K562 (cell line): ENCODE measurements at regions not wholly inside any gene's neighbourhood (a gene's known extent, or its start where the extent isn't known, plus 50 kb on each side); places are given as distances from the start of the nearest gene placed in this dataset.

Source experiments
- ATAC-seq: fragments of 200-7000 bp; cut with Tn5 transposase; 3 replicates; pipeline ENCODE4 v1.9.1; 2020; ENCODE audit warnings: moderate library complexity
- BruUV-seq: library from RNA; stranded (reverse); fragments of 400-500 nt; replicated peaks from 2 replicates; lab custom pipeline; 2021; lab: Mats Ljungman, UMichigan
- CTCF ChIA-PET: fragments of 300-600 bp; formaldehyde crosslinking; extraction: SDS; loops from one replicate; lab custom pipeline; 2021; ENCODE audit warnings: low intra/inter-chr PET ratio; lab: Yijun Ruan, JAX
- POLR2A ChIA-PET: fragments of 300-600, 350-650 bp; sonication (Branson Sonifier 250); formaldehyde crosslinking; extraction: SDS; loops from one replicate; lab custom pipeline; 2021; ENCODE audit warnings: antibody characterized with exemption, inconsistent platforms; lab: Yijun Ruan, JAX
- DNase-seq, 4 experiments: peaks; one replicate each; pipeline versions ENCODE4 v3.0.0 to v3.0.0-alpha.2; 2011 to 2018; ENCODE audit warnings: low spot score in 3 of 4, mixed read lengths in 3 of 4; ENCODE audit errors: extremely low read depth in 1 of 4
- FAIRE-seq: peaks from 2 replicates; lab custom pipeline; 2011; peaks lifted over from hg19 to GRCh38; lab: Jason Lieb, UNC
- H2AFZ ChIP-seq: 2 replicates; pipeline ENCODE4 v1.6.0; 2011; ENCODE audit warnings: low read depth, low read length, control low read depth, inconsistent platforms
- H3K27ac ChIP-seq: fragments of 200-600 bp; 3 replicates; pipeline ENCODE4 v1.8.0; 2011; ENCODE audit warnings: low read depth, mild to moderate bottlenecking, control low read depth, inconsistent platforms, low read length, moderate library complexity, mixed read lengths; ENCODE audit errors: extremely low read depth
- H3K27me3 ChIP-seq, 2 experiments: fragments of 300-600 bp in 1 of 2; 2 replicates in 1 of 2; 3 replicates in 1 of 2; pipeline versions ENCODE4 v1.6.0 to v1.8.0; 2011; ENCODE audit warnings: inconsistent platforms in 2 of 2, low read length in 2 of 2, mild to moderate bottlenecking in 1 of 2, mixed read lengths in 1 of 2, moderate library complexity in 1 of 2; ENCODE audit not compliant: control insufficient read depth in 2 of 2, insufficient read depth in 2 of 2
- H3K36me3 ChIP-seq: fragments of 300-600 bp; 3 replicates; pipeline ENCODE4 v1.8.0; 2011; ENCODE audit warnings: mild to moderate bottlenecking, low read length, inconsistent platforms; ENCODE audit not compliant: control insufficient read depth, insufficient read depth
- H3K4me1 ChIP-seq, 2 experiments: fragments of 200-600 bp in 1 of 2; replicated peaks in 1 of 2; 2 replicates in 1 of 2; 3 replicates in 1 of 2; pipeline versions ENCODE4 v1.5.1 to v1.8.0; 2011; ENCODE audit warnings: inconsistent platforms in 2 of 2, low read length in 2 of 2, mild to moderate bottlenecking in 1 of 2, mixed read lengths in 1 of 2, moderate library complexity in 1 of 2; ENCODE audit not compliant: control insufficient read depth in 2 of 2, insufficient read depth in 2 of 2
- H3K4me2 ChIP-seq: 2 replicates; pipeline ENCODE4 v1.6.1; 2011; ENCODE audit warnings: low read length, control low read depth, inconsistent platforms, mixed read lengths; ENCODE audit not compliant: insufficient read depth
- H3K4me3 ChIP-seq: fragments of 200-600 bp; sonication (generic), shearing (Covaris generic); 2 replicates; pipeline ENCODE4 v1.5.1; 2016; ENCODE audit warnings: control low read depth, inconsistent platforms
- H3K79me2 ChIP-seq: fragments of 200-600 bp; 3 replicates; pipeline ENCODE4 v1.8.0; 2011; ENCODE audit warnings: low read length, inconsistent platforms; ENCODE audit not compliant: control insufficient read depth, insufficient read depth
- H3K9ac ChIP-seq, 2 experiments: 2 replicates each; pipeline versions ENCODE4 v1.6.0 to v1.6.1; 2011; ENCODE audit warnings: low read depth in 2 of 2, low read length in 2 of 2, control low read depth in 1 of 2, inconsistent platforms in 1 of 2, mild to moderate bottlenecking in 1 of 2, mixed read lengths in 1 of 2; ENCODE audit not compliant: insufficient read depth in 1 of 2
- H3K9me1 ChIP-seq: one replicate; pipeline ENCODE4 v1.6.0; 2011; ENCODE audit warnings: inconsistent platforms, mild to moderate bottlenecking, low read length, moderate library complexity; ENCODE audit not compliant: control insufficient read depth, insufficient read depth
- H3K9me3 ChIP-seq: replicated peaks from 2 replicates; pipeline ENCODE4 v1.5.1; 2011; ENCODE audit warnings: low read depth, low read length, inconsistent platforms; ENCODE audit not compliant: control insufficient read depth, insufficient read depth
- H4K20me1 ChIP-seq: replicated peaks from 2 replicates; pipeline ENCODE4 v1.6.1; 2011; ENCODE audit warnings: low read length, inconsistent platforms, mixed read lengths; ENCODE audit not compliant: control insufficient read depth, insufficient read depth
- EP300 ChIP-seq: IDR thresholded peaks from 2 replicates; pipeline ENCODE4 v1.6.1; 2012; ENCODE audit warnings: low read length, improper control_type of control experiment
- ETS2 ChIP-seq: IDR thresholded peaks from 2 replicates; pipeline ENCODE4 v1.6.1; 2016; ENCODE audit warnings: borderline replicate concordance, missing genetic modification characterization, mild to moderate bottlenecking, moderate library complexity, missing compliant biosample characterization; ENCODE audit not compliant: poor library complexity, severe bottlenecking
- HOXB6 ChIP-seq: fragments of 250-450 bp; sonication (Bioruptor Pico); IDR thresholded peaks from 2 replicates; pipeline ENCODE4 v1.5.1; 2022; ENCODE audit warnings: mild to moderate bottlenecking, borderline replicate concordance
- HSF4 ChIP-seq: fragments of 250-450 bp; sonication (Bioruptor Pico); IDR thresholded peaks from 2 replicates; pipeline ENCODE4 v2.1.2; 2022; ENCODE audit warnings: mild to moderate bottlenecking, moderate library complexity, borderline replicate concordance
- KDM1A ChIP-seq, 2 experiments: fragments of 450-650 bp; IDR thresholded peaks; 2 replicates each; pipeline ENCODE4 v1.6.1; 2016; ENCODE audit warnings: mild to moderate bottlenecking in 2 of 2
- LEF1 ChIP-seq: fragments of 450-650 bp; IDR thresholded peaks from 2 replicates; pipeline ENCODE4 v1.6.1; 2016; ENCODE audit warnings: mild to moderate bottlenecking
- MED1 ChIP-seq: sonication (generic); formaldehyde crosslinking; IDR thresholded peaks from 2 replicates; pipeline ENCODE4 v1.8.1; 2023; ENCODE audit warnings: missing genetic modification reagents, borderline replicate concordance
- PHF20 ChIP-seq: fragments of 450-650 bp; IDR thresholded peaks from 2 replicates; pipeline ENCODE4 v1.6.1; 2018; ENCODE audit not compliant: partially characterized antibody
- RBFOX2 ChIP-seq: fragments of 200-400 bp; formaldehyde crosslinking; IDR thresholded peaks from 2 replicates; pipeline ENCODE4 v1.6.1; 2017; ENCODE audit warnings: low read depth, mild to moderate bottlenecking, low read length, moderate library complexity
- RFX1 ChIP-seq: fragments of 450-650 bp; IDR thresholded peaks from 2 replicates; pipeline ENCODE4 v1.6.1; 2016; ENCODE audit warnings: mild to moderate bottlenecking, moderate library complexity
- ZNF184 ChIP-seq: sonication (generic); formaldehyde crosslinking; IDR thresholded peaks from 2 replicates; pipeline ENCODE4 v1.5.0; 2020; ENCODE audit warnings: missing genetic modification reagents
- ZNF224 ChIP-seq: sonication (generic); formaldehyde crosslinking; IDR thresholded peaks from 2 replicates; pipeline ENCODE4 v1.8.0; 2022; ENCODE audit warnings: mild to moderate bottlenecking, missing genetic modification reagents
- ZSCAN29 ChIP-seq: fragments of 450-650 bp; IDR thresholded peaks from 2 replicates; pipeline ENCODE4 v1.6.1; 2017
- WGBS: fragments of 100-300 bp; shearing (Covaris generic); methylation state at CpG from one replicate; pipeline ENCODE4 v1.1.6; 2016; ENCODE audit warnings: low coverage, mixed read lengths; ENCODE audit not compliant: insufficient coverage; ENCODE audit errors: missing lambda C conversion rate; 5-methylcytosine and 5-hydroxymethylcytosine counted together
- in situ Hi-C: fragments of 300-500 bp; cut with MboI; formaldehyde crosslinking; loops from 4 replicates; pipeline ENCODE4 v1.15.0; 2018; ENCODE audit warnings: inconsistent platforms, mixed read lengths
- intact Hi-C: fragments of 100-400 bp; cut with micrococcal nuclease; formaldehyde crosslinking; loops from 2 replicates; pipeline ENCODE4 v1.14.2; 2022
- TF ChIP-seq, protein P1 (sequence below): fragments of 250-450 bp; sonication (Bioruptor Pico); IDR thresholded peaks from 2 replicates; pipeline ENCODE4 v1.5.0; 2021
- TF ChIP-seq, protein P2 (sequence below): fragments of 250-450 bp; sonication (Bioruptor Pico); IDR thresholded peaks from 2 replicates; pipeline ENCODE4 v1.5.0; 2021
- TF ChIP-seq, protein P3 (sequence below): fragments of 450-650 bp; formaldehyde crosslinking; IDR thresholded peaks from 2 replicates; pipeline ENCODE4 v1.4.0; 2022; ENCODE audit warnings: missing genetic modification characterization
- TF ChIP-seq, protein P4 (sequence below), 2 experiments: fragments of 250-450 bp in 1 of 2; fragments of 450-650 bp in 1 of 2; sonication (Bioruptor Pico) in 1 of 2; IDR thresholded peaks; 2 replicates each; pipeline versions ENCODE4 v1.6.1 to v1.8.0; 2016 to 2021; ENCODE audit warnings: mild to moderate bottlenecking in 2 of 2, moderate library complexity in 2 of 2, missing compliant biosample characterization in 1 of 2, missing genetic modification characterization in 1 of 2

DNA sequence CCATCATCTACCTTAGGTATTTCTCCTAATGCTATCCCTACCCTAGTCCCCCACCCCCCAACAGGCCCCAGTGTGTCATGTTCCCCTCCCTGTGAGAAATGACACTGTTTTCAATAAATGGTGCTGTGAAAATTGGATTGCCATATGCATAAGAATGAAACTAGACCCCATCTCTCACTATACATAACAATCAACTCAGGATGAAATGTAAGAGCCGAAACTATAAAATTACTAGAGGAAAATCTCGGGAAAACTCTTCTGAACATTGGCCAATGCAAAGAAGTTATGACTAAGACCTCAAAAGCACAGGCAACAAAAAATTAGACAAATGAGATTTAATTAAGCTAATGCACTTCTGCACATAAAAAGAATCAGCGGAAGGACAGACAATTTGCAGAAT, 138.2 kb downstream of the SUCLA2 start:
- no peak overlapping the region for H2AFZ ChIP-seq
- no peaks in the 10 kb centered on the region; a peak in 1 of 5 replicates for H3K4me1 ChIP-seq
- no peak overlapping the region for H3K27ac ChIP-seq
- FAIRE-seq (no peak), ATAC-seq (no peak), DNase-seq (no peak)
- 4% methylated on average over 3 of the region's 3 CpGs for WGBS
- in situ Hi-C loops (no loop called here), intact Hi-C loops (no loop called here)
- no peaks in the 10 kb centered on the region for H3K9me1 ChIP-seq
- H3K9me3 ChIP-seq, result no peaks in the 10 kb centered on the region
- no peaks in the 10 kb centered on the region for H3K27me3 ChIP-seq
- H3K36me3 ChIP-seq, result no peaks in the 10 kb centered on the region
- no peaks in the 10 kb centered on the region for H3K79me2 ChIP-seq
- ChIA-PET POLR2A (no interaction called here), CTCF (no interaction called here)
- BruUV-seq, result no TSS peak
- H3K4me2 ChIP-seq, result no peak overlapping the region
- TF ChIP-seq ZNF224 (CRISPR knock-in tag) (no peak), ZNF184 (CRISPR knock-in tag) (no peak), EP300 (no peak), KDM1A (IDR thresholded peaks at IDR 0.05) (no peak), RFX1 (no peak), ETS2 (tag) (no peak), RBFOX2 (no peak), PHF20 (no peak), LEF1 (no peak), HOXB6 (CRISPR knock-in tag) (no peak), ZSCAN29 (no peak), HSF4 (no peak), MED1 (CRISPR knock-in tag) (no peak)
- TF ChIP-seq, protein P1, sequence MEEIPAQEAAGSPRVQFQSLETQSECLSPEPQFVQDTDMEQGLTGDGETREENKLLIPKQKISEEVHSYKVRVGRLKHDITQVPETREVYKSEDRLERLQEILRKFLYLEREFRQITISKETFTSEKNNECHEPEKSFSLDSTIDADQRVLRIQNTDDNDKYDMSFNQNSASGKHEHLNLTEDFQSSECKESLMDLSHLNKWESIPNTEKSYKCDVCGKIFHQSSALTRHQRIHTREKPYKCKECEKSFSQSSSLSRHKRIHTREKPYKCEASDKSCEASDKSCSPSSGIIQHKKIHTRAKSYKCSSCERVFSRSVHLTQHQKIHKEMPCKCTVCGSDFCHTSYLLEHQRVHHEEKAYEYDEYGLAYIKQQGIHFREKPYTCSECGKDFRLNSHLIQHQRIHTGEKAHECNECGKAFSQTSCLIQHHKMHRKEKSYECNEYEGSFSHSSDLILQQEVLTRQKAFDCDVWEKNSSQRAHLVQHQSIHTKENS, result no peak
- TF ChIP-seq, protein P2, sequence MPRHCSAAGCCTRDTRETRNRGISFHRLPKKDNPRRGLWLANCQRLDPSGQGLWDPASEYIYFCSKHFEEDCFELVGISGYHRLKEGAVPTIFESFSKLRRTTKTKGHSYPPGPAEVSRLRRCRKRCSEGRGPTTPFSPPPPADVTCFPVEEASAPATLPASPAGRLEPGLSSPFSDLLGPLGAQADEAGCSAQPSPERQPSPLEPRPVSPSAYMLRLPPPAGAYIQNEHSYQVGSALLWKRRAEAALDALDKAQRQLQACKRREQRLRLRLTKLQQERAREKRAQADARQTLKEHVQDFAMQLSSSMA (CRISPR knock-in tag), result no peak
- TF ChIP-seq, protein P3, sequence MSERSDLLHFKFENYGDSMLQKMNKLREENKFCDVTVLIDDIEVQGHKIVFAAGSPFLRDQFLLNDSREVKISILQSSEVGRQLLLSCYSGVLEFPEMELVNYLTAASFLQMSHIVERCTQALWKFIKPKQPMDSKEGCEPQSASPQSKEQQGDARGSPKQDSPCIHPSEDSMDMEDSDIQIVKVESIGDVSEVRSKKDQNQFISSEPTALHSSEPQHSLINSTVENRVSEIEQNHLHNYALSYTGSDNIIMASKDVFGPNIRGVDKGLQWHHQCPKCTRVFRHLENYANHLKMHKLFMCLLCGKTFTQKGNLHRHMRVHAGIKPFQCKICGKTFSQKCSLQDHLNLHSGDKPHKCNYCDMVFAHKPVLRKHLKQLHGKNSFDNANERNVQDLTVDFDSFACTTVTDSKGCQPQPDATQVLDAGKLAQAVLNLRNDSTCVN (CRISPR knock-in tag), result no peak
- TF ChIP-seq, protein P4, sequence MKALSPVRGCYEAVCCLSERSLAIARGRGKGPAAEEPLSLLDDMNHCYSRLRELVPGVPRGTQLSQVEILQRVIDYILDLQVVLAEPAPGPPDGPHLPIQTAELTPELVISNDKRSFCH (CRISPR knock-in tag; IDR thresholded peaks at IDR 0.05), result no peak
- TF ChIP-seq, protein P4 (tag; IDR thresholded peaks at IDR 0.05), result no peak
- no peaks in the 10 kb centered on the region for H4K20me1 ChIP-seq
- H3K9ac ChIP-seq, result no peak overlapping the region
- H3K4me3 ChIP-seq, result no peak overlapping the region
